Right ventricle myocardium inferior (tissue), 1 donor: ENCODE measurements at regions not wholly inside any gene's neighbourhood (a gene's known extent, or its start where the extent isn't known, plus 50 kb on each side); places are given as distances from the start of the nearest gene placed in this dataset.
"Not testable (repeated sequence)": the region's sequence is repeated elsewhere in the genome, so short reads cannot be mapped to it uniquely, and the experiment has no call there.

ENCODE experiments used
- ATAC-seq: fragments of 200-7000 bp; cut with Tn5 transposase; one replicate; pipeline ENCODE4 v1.9.1; 2020; ENCODE audit warnings: mild to moderate bottlenecking, moderate library complexity
- DNase-seq: peaks from one replicate; pipeline ENCODE4 v3.0.0; 2021; ENCODE audit errors: missing footprints
- intact Hi-C: fragments of 100-400 bp; cut with DNase I; formaldehyde crosslinking; loops from one replicate; pipeline ENCODE4 v1.11.0; 2022
- donor health status: DM: no; HTN: yes; CAD: no; lungs with severe emphysema.

DNA sequence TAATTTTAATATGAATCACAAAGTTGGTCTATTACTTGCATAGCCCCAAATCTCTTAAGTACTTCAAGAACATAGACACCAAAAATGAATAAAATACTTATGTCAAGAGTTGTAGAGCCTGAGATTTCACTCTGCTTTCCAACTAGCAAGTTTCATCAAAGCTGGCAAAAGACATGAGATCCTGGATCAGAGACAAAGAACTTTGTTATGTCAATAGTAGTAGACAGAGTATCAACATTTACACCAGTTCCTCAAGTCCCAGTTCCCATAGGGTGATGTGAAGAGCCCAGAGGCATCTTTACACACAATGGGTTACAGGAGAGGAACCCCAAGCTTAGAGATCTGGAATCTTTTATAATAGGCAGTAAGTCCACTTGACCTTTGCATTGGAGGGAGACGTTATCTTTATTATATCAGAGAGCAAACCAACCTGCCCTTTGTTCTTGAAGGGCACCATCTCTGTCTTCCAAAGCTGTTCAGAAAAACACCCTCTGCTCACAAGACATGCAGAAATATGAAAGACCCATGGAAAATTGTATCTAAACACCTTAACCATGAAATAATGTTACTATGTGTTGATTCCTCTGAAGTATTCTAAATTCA, 174.4 kb upstream of the GALNT2 start:
- DNase-seq, result no peak
- intact Hi-C loops, result no loop called here
- ATAC-seq, result no peak

DNA sequence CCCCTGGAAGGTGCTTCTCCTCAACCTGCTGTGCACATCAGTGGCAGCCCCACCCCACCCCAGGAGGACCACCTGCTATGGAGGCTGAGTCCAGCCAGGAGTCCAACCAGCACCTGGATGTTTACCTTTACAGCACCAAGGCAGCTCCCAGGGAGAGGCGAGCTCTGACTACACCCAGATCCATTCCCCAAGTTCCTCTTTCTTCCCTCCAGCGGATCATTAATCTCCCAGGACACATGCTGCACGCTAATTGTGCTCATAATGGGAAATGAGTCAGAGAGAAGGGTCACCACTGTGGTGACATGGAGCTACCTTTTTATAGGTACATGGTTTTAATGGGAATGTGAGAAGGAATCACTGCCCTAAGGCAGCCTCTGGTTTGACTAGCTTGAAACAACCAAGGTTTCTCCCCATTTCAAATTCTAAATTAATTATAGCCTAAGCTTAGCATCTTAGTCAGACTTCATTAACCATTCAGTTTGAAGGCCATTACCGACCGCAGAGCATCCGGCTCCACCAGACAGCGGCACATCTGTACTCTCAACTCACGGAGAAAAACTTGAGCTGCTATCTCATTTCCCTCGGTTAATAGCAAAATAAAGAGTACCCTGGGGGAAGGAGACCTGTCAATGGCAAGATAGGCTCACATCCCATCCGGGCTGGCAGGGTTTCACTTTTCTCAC, 173.1 kb upstream of the GALNT2 start:
- intact Hi-C loops, result no loop called here
- no peak for DNase-seq
- ATAC-seq, result no peak

DNA sequence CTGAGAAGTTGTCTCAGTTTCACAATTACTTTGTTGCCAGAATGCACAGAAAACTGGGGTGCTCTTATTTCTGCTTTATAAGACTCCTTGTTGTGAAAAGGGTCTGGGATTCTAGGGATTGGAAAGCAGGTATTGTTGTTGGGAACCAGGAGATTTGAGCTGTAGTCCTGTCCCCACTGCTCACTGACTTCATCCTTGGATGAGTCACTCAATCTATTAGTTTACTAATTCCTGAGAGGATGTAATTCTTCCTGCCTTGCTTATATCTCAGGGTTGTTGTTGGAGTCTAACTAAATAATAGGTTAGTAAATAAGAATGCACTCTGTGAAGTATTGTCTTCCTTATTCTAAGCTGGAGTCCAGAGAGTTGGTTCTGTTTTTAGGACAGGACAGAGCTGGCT, 172.5 kb upstream of the GALNT2 start:
- intact Hi-C loops, result no loop called here
- DNase-seq (no peak), ATAC-seq (no peak)

DNA sequence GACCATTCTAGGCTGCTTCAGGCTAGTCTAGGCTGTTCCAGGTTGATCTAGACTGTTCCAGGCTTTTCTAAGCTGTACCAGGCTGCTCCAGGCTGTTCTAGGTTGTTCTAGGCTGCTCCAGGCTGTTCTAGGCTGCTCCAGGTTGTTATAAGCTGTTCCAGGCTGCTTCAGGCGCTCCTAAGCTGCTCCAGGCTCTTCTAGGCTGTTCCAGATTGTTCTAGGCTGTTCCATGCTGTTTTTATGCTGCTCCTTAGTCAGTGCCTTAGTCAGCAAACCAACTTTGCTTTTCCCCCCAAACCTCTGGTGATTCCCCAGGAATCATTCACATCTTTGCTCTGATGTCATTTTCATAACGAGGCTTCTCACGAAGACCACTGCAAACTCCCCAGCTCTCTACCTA, 171.4 kb upstream of the GALNT2 start:
- ATAC-seq, result no peak
- intact Hi-C loops, result no loop called here
- no peak for DNase-seq

DNA sequence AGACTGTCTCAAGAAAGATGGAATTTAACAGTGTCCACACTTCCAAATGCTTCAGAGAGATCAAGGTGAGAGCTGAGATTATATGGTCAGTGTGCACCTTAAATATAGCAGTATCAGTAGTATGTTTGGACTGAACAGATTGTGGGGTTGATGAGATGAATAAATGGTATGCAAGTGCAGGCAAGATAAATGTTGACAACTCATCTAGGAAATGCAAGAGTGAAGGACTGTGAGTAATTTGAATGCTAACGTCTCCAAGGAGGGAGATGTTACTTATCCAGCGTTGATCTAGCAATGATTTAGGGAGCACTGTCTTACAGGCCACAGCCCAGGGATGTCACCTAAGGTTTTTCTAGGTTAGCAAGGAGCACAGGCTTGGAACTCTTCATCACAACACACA, 170.7 kb upstream of the GALNT2 start:
- DNase-seq, result no peak
- ATAC-seq, result no peak
- intact Hi-C loops, result no loop called here

DNA sequence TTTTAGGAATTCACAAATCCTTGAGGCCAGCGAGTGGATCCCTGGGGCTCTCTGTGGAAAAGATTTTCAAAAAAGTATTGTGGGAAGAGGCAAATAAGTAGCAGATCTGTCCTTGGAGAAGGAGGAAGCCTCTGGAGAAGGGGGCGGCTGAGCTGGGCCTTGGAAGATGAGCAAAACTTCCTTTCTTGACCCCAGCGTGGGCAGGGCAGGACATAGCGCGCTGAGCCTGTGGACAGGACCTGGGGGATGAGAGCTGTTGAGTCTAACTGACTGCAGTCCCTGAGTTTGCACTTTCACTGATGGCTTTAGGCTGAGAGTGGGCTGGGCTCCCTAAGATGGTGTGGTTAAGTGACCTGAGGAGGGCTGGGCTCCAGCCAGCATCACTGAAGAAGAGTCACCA, 170.2 kb upstream of the GALNT2 start:
- ATAC-seq, result no peak
- DNase-seq, result no peak
- intact Hi-C loops, result no loop called here

DNA sequence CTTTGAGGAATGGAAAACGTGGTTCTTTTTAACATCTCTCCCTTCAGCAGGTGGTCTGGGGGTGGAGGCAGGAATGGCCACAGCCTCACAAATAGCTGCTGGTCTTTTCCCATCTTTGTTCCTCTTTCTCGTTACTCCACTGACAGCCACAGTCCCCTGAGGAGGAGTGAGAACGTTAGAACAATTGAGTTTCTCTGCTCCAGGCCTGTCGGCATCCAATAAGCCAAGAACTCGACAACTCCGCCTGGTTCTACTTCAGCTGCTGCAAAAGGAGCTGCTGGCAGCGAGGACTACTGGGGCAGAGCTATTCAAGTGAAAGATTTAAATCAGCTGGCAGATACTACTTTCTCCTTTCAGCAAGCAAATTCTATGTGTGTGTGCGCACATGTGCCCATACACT, 169.5 kb upstream of the GALNT2 start:
- intact Hi-C loops, result no loop called here
- ATAC-seq, result no peak
- no peak for DNase-seq

DNA sequence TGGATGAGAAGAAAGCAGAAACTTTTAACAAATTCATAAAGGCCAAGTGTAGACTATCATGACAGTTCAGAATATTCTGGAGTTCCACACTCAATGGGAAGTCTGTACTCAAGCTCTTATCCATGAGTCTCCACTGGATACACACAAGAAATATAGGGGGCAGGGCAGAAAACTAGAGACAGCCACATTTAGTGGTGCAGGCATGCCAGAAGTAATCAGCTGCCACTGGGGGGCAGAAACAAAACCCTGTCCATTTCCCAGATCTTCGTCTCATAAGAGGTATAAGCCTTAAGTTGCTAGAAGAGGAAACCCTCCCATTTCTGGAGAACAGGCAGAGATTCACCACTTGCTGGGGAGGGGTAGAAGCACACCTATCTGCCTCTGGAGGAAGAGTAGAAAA, 166.8 kb upstream of the GALNT2 start:
- ATAC-seq (no peak), DNase-seq (no peak)
- intact Hi-C loops, result no loop called here

DNA sequence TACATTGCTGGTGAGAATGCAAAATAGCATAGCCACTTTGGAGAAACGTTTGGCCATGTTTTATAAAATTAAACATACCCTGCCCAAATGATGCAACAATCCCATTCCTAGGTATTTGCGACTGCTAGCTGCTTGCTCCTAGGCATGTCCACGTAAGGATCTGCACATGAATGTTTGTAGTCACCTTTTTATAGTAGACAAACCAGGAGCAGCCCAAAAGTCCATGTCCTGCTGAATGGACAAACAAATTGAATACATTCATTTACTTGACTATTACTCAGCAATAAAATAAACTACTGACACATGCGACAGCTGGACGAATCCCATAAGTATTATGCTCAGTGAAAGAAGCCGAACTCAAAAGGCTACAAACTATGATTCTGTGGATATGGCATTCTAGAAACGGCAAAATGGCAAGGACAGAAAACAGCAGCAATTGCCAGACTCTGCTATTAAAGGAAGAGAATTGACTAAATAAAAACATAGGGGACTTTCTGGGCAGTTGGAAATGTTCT, 161.9 kb upstream of the GALNT2 start:
- ATAC-seq, result no peak
- no peak for DNase-seq
- intact Hi-C loops, result no loop called here

DNA sequence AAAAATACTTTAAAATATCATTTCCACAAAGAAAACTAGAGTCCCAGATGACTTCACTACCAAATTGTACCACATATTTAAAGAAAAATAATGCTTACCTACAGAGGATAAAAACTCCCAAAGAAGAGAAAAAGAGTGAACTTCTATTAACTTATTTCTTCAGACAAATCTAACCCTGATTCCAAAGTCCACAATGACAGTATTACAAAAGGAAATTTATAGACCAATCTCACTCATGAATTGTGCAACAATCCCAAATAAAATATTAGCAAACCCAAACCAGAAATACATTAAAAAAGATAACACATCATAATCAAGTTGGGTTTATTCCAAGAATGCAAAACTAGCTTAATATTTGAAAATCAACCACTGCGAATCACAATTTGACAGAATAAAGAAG, 161.4 kb upstream of the GALNT2 start:
- DNase-seq (no peak), ATAC-seq (no peak)
- intact Hi-C loops, result no loop called here

DNA sequence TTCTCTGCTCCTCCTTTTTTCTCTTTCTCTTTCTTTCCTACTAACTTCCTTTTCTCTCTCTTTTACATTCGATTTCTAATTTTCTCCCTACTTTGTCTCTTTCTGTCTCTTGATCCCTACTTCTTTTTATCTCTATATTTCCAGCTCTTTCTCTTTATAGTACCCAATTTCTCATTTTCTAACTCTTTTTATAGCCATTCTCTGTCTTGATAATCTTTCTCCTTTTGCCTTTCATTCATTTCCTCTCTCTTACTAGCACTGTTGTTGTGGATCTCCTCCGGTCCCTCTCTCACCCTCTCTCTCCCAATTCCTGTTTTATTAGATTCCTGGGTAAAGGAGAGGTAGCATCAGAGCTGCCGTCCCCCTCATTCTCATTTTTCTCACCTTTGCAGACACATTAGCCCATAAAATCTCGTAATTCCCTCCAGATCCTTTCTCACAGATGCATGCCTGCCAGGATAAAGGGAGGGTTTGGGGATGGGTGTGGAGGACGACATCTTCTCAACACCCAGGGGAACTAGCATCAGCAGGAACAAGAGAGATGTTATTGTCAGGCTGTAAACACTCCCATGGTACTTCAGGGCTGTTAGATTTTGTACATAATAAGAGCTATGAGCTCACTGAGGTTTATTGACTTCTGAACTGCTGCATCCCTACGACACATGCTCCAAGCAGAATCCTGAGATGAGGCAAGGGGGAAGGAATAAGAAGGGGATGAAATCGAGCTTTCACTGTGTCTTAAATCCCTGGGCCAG, 159.0 kb upstream of the GALNT2 start:
- DNase-seq (no peak), ATAC-seq (no peak)
- intact Hi-C loops, result no loop called here

DNA sequence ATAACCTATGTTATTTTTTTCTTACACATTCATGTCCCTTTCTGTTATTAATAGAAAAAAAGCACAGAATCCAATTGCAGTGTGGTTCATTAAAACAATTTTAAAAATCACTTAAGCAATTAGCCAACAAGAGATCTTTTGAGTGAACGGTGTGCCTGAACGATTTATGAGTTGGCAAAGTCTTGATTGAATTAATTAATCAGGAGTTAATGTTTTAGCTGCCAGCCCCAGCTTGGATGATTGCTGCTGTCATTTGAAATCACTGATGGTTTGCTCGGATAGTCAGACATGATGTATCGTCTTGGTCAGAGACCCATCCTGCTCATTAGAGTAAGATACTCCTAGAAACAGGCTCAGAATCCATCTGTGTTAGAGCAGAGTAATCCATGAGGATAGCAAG, 158.3 kb upstream of the GALNT2 start:
- intact Hi-C loops, result no loop called here
- no peak for ATAC-seq
- no peak for DNase-seq

DNA sequence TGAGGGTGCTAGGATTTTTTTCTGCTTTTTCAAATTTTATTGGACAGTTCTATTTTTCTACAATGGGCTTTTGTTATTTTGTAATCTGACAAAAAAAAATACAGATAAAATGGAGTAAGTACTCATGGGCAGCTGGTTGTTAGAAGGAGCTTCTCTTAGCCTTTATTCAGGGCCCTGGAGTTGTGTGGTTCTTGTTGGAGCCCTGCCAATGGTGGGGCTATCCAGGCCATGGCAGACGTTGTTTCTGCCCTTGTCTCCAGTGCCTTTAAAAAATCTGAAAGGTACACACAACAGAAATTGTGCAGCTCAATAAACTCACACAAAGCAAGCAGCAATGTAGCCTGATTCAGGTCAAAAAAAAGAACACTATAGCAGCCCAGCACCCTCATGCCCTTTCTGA, 153.5 kb upstream of the GALNT2 start:
- intact Hi-C loops, result no loop called here
- no peak for DNase-seq
- no peak for ATAC-seq

DNA sequence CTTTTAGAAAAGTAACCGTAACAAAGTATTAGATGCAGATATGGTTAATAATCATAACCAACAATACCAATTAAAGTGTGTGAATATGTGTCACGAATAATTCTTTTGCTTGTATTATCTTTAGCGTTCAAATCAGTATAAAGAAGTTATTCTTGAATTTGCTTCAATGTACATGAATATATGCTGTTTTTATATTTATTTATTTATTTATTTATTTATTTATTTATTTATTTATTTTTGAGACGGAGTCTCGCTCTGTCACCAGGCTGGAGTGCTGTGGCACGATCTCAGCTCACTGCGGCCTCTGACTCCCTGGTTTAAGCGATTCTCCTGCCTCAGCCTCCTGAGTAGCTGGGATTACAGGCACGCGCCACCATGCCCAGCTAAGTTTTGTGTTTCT, 147.6 kb upstream of the GALNT2 start:
- DNase-seq, intact Hi-C loops, ATAC-seq: not testable (repeated sequence)

DNA sequence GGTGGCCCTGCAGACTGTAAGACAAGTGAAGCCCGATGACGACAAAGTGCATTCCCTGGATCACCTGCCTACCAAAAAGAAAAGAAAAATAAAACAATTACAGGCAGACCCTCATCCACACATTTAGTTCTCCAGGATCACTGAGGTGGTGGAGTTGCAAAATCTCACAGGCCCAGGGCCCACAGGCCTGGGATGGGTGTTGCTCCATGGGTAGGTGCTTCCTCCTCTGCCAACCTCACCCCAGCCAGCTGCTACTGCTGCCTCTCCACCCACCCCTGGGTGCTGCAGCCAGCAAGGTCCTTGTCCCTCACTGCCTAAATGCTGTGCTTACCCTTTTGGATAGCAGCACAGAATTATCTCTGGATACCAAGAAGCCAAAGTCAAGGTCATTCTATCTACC, 146.4 kb upstream of the GALNT2 start:
- intact Hi-C loops, result no loop called here
- ATAC-seq (no peak), DNase-seq (no peak)

DNA sequence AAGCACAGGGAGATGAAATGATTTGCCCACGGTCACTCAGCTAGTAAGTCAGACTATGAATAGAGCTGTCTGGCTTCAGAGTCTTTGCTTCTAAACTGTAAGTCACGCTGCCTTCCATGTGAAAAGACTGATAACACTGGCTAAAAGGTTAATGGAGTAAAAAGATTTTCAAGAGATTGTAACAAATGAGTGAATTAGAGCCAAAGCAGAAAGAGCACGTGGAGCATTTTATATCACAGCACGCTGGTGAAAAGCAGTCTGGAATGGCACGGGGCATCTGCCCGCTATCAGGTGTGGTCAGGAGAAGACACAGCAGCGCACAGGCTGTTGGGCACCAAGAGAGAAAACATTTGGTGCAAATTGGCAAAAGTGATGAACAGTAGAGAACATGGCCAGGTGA, 144.8 kb upstream of the GALNT2 start:
- intact Hi-C loops, result no loop called here
- ATAC-seq (no peak), DNase-seq (no peak)

DNA sequence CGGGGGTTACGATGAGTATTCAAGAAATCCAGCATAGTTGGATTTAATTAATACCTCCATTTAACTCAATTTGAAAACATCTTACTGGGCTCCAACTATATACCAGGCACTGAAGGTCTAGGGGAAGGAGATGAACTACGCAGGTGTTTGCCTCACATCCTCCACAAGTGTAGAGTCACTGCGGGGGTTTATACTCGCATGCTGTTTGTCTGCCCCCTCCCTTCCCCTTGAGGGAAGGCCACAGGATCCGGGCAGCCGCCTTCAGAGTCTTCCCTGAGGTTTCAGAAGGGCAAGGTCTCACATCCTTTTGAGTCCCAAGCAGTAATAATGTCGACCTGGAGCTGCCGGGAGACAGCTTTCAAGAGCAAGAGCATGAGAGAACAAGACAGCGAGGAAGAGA, 142.4 kb upstream of the GALNT2 start:
- intact Hi-C loops, result no loop called here
- DNase-seq, result no peak
- no peak for ATAC-seq

DNA sequence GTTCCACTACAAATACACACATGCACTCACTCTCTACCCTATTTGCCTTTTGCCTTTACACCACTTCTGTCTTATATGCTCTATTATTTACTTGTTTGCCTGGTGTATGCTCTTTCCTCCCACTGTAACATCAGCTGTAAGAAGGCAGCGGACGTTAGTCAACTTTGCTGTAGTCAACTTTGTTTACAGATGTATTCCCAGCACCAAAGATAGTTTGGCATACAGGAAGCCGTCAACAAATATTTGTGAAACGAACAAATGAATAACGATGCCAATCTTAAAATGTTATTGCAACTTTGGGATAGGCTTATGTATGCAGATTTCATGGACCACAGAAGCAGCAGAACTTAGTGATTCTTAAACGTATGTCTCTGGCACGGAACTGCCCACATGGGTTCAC, 138.3 kb upstream of the GALNT2 start:
- no peak for ATAC-seq

DNA sequence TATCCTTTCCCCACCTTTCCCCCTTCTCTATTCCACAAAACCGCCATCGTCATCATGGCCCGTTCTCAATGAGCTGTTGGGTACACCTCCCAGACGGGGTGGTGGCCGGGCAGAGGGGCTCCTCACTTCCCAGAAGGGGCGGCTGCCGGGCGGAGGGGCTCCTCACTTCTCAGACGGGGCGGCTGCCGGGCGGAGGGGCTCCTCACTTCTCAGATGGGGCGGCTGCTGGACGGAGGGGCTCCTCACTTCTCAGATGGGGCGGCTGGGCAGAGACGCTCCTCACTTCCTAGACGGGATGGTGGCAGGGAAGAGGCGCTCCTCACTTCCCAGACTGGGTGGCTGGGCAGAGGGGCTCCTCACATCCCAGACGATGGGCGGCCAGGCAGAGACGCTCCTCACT, 135.3 kb upstream of the GALNT2 start:
- DNase-seq, intact Hi-C loops, ATAC-seq: not testable (repeated sequence)

More for the DNA sequence above, 138.3 kb upstream of the GALNT2 start:
- no peak for DNase-seq
- intact Hi-C loops, result no loop called here

DNA sequence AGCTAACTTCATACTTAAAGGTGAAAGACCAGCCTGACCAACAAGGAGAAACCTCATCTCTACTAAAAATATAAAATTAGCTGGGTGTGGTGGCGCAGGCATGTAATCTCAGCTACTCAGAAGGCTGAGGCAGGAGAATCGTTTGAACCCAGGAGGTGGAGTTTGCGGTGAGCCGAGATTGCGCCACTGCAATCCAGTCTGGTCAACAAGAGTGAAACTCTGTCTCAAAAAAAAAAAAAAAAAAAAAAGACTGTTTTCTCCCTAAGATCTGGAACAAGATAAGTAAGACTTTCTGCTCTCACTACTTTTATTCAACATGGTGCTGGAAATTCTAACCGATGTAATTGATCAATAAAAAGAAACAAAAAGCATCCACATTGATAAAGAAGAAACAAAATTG, 131.9 kb upstream of the GALNT2 start:
- ATAC-seq, DNase-seq, intact Hi-C loops: not testable (repeated sequence)
